Breast epithelium (tissue), 3 donors: ENCODE measurements at regions not wholly inside any gene's neighbourhood (a gene's known extent, or its start where the extent isn't known, plus 50 kb on each side); places are given as distances from the start of the nearest gene placed in this dataset.

ENCODE experiments used
- POLR2A ChIP-seq: fragments of 450-650 bp; IDR thresholded peaks from one replicate; pipeline ENCODE4 v1.6.1; 2016; ENCODE audit warnings: antibody characterized with exemption, mild to moderate bottlenecking, moderate library complexity
- POLR2AphosphoS5 ChIP-seq, 3 donors: sonication (generic); formaldehyde crosslinking; IDR thresholded peaks; one replicate each; pipeline ENCODE4 v1.6.1; 2017; ENCODE audit warnings: antibody characterized with exemption in 3 of 3
- TF ChIP-seq, protein P1 (sequence below), 3 donors: fragments of 450-650 bp; IDR thresholded peaks; one replicate each; pipeline ENCODE4 v1.5.1; 2016 to 2017; ENCODE audit warnings: antibody characterized with exemption in 3 of 3, mild to moderate bottlenecking in 3 of 3, moderate library complexity in 3 of 3

DNA sequence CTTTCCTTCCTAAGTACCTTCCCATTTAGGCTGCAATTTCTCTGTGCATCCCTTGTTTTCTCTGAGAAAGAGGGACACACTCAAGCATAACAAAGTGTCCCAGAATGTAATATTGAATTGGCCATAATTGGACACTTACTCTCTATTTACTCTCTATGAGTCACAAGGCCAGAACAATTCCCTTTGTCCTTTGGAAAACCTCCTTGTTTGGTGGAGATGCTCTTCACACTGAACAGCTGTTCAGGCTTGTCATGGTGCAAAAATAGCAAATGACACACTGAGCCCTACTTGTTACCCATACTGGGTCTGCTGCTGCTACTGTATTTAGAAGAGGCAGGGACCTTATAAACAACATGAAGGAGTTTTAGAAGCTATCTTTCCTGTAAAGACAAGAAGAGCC lies 1590.5 kb upstream of the TMEM132C start:
- TF ChIP-seq, protein P1, sequence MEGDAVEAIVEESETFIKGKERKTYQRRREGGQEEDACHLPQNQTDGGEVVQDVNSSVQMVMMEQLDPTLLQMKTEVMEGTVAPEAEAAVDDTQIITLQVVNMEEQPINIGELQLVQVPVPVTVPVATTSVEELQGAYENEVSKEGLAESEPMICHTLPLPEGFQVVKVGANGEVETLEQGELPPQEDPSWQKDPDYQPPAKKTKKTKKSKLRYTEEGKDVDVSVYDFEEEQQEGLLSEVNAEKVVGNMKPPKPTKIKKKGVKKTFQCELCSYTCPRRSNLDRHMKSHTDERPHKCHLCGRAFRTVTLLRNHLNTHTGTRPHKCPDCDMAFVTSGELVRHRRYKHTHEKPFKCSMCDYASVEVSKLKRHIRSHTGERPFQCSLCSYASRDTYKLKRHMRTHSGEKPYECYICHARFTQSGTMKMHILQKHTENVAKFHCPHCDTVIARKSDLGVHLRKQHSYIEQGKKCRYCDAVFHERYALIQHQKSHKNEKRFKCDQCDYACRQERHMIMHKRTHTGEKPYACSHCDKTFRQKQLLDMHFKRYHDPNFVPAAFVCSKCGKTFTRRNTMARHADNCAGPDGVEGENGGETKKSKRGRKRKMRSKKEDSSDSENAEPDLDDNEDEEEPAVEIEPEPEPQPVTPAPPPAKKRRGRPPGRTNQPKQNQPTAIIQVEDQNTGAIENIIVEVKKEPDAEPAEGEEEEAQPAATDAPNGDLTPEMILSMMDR (IDR thresholded peaks at IDR 0.05): no peak
- no peak for TF ChIP-seq POLR2AphosphoS5 (IDR thresholded peaks at IDR 0.05)
- TF ChIP-seq POLR2A: no peak
